H1 (cell line): ENCODE measurements at regions not wholly inside any gene's neighbourhood (a gene's known extent, or its start where the extent isn't known, plus 50 kb on each side); places are given as distances from the start of the nearest gene placed in this dataset.

Experiments used
- ATF2 ChIP-seq: IDR thresholded peaks from 2 replicates; pipeline ENCODE4 v1.6.1; 2012; ENCODE audit warnings: low read length, inconsistent platforms

GRCh38 chr2:48070415-48070814 lies 164.1 kb upstream of the FBXO11 start (continued):
- no peak for TF ChIP-seq ATF2
- TF ChIP-seq, all 59 proteins: peak for 0
